H1 (cell line): ENCODE measurements at regions not wholly inside any gene's neighbourhood (a gene's known extent, or its start where the extent isn't known, plus 50 kb on each side); places are given as distances from the start of the nearest gene placed in this dataset.

Source experiments
- CTCF ChIA-PET: fragments of 300-600 bp; sonication (Branson Sonifier 250); formaldehyde crosslinking; loops from one replicate; lab custom pipeline; 2021; ENCODE audit not compliant: partially characterized antibody; lab: Charles Lee
- POLR2A ChIA-PET: fragments of 300-600 bp; sonication (Branson Sonifier 250); formaldehyde crosslinking; loops from one replicate; lab custom pipeline; 2021; ENCODE audit warnings: inconsistent platforms; ENCODE audit not compliant: partially characterized antibody; lab: Charles Lee
- DNase-seq, 2 experiments: peaks; one replicate each; pipeline versions ENCODE4 v3.0.0 to v3.0.0-alpha.2; 2010 to 2022; ENCODE audit warnings: low spot score in 2 of 2, low read depth in 1 of 2, mixed read lengths in 1 of 2
- FAIRE-seq: peaks from 2 replicates; lab custom pipeline; 2011; peaks lifted over from hg19 to GRCh38; lab: Jason Lieb, UNC
- H2AFZ ChIP-seq: 2 replicates; pipeline ENCODE4 v1.8.1; 2012; ENCODE audit warnings: low read length, inconsistent platforms
- H2AK5ac ChIP-seq: 2 replicates; pipeline ENCODE4 v1.6.1; 2013; ENCODE audit warnings: low read depth, low read length
- H2BK120ac ChIP-seq: replicated peaks from 2 replicates; pipeline ENCODE3; 2013; ENCODE audit warnings: low read depth, low read length, inconsistent platforms
- H2BK12ac ChIP-seq: 2 replicates; pipeline ENCODE4 v1.6.1; 2013; ENCODE audit warnings: low read depth, low read length
- H2BK15ac ChIP-seq: 2 replicates; pipeline ENCODE4 v1.6.1; 2013; ENCODE audit warnings: low read length
- H2BK20ac ChIP-seq: 2 replicates; pipeline ENCODE4 v1.6.1; 2013; ENCODE audit warnings: low read length
- H2BK5ac ChIP-seq: 2 replicates; pipeline ENCODE4 v1.6.1; 2013; ENCODE audit warnings: low read depth, low read length
- H3K14ac ChIP-seq: 2 replicates; pipeline ENCODE4 v1.6.1; 2013; ENCODE audit warnings: inconsistent platforms; ENCODE audit not compliant: insufficient read length
- H3K18ac ChIP-seq: 2 replicates; pipeline ENCODE4 v1.6.1; 2013; ENCODE audit warnings: low read length; ENCODE audit errors: extremely low read depth
- H3K23ac ChIP-seq: 2 replicates; pipeline ENCODE4 v1.6.1; 2013; ENCODE audit warnings: inconsistent platforms; ENCODE audit not compliant: insufficient read length
- H3K23me2 ChIP-seq: 2 replicates; pipeline ENCODE4 v1.6.1; 2013; ENCODE audit warnings: low read depth, low read length
- H3K27ac ChIP-seq: 2 replicates; pipeline ENCODE4 v1.6.1; 2011; ENCODE audit warnings: low read depth, low read length, inconsistent platforms
- H3K27me3 ChIP-seq, 4 experiments: replicated peaks in 1 of 4; 1 replicate in 1 of 4; 2 replicates in 3 of 4; pipeline versions ENCODE4 v1.6.1 to v1.8.1; 2011 to 2013; ENCODE audit warnings: low read length in 3 of 4, mild to moderate bottlenecking in 3 of 4, inconsistent platforms in 2 of 4, mixed read lengths in 2 of 4, moderate library complexity in 1 of 4; ENCODE audit not compliant: control insufficient read depth in 3 of 4, insufficient read depth in 3 of 4; ENCODE audit errors: extremely low read depth in 1 of 4
- H3K36me3 ChIP-seq, 4 experiments: 2 replicates each; pipeline versions ENCODE4 v1.6.1 to v1.8.1; 2011 to 2013; ENCODE audit warnings: mild to moderate bottlenecking in 4 of 4, low read length in 3 of 4, moderate library complexity in 2 of 4, control low read depth in 1 of 4, inconsistent platforms in 1 of 4; ENCODE audit not compliant: insufficient read depth in 4 of 4, control insufficient read depth in 2 of 4
- H3K4ac ChIP-seq: replicated peaks from 2 replicates; pipeline ENCODE3; 2013; ENCODE audit warnings: low read length, low read depth, mixed read lengths, inconsistent platforms; ENCODE audit not compliant: insufficient read length
- H3K4me1 ChIP-seq, 4 experiments: replicated peaks in 1 of 4; 1 replicate in 1 of 4; 2 replicates in 3 of 4; pipeline versions ENCODE4 v1.6.1 to v1.8.1; 2011 to 2013; ENCODE audit warnings: low read length in 3 of 4, inconsistent platforms in 2 of 4, mixed read lengths in 1 of 4; ENCODE audit not compliant: insufficient read depth in 4 of 4, control insufficient read depth in 3 of 4
- H3K4me2 ChIP-seq, 2 experiments: 2 replicates each; pipeline versions ENCODE4 v1.6.1 to v1.8.1; 2011 to 2013; ENCODE audit warnings: low read depth in 2 of 2, low read length in 2 of 2, control low read depth in 1 of 2, inconsistent platforms in 1 of 2, mild to moderate bottlenecking in 1 of 2; ENCODE audit not compliant: insufficient read depth in 1 of 2
- H3K4me3 ChIP-seq, 4 experiments: fragments of 200-600, 300-600 bp in 1 of 4; sonication (generic), shearing (Covaris generic), sonication (Bioruptor Twin) in 1 of 4; 2 replicates each; pipeline versions ENCODE4 v1.5.1 to v1.8.1; 2011 to 2016; ENCODE audit warnings: low read length in 4 of 4, low read depth in 3 of 4, control low read depth in 2 of 4, inconsistent platforms in 2 of 4, mild to moderate bottlenecking in 2 of 4, mixed read lengths in 1 of 4, moderate library complexity in 1 of 4; ENCODE audit not compliant: insufficient read depth in 2 of 4; ENCODE audit errors: extremely low read depth in 1 of 4
- H3K56ac ChIP-seq: replicated peaks from 2 replicates; pipeline ENCODE3; 2013; ENCODE audit warnings: low read depth, mild to moderate bottlenecking, mixed read lengths, low read length, inconsistent platforms; ENCODE audit not compliant: insufficient read length
- H3K79me1 ChIP-seq: 2 replicates; pipeline ENCODE4 v1.6.1; 2013; ENCODE audit warnings: low read depth, low read length, control low read depth
- H3K79me2 ChIP-seq, 2 experiments: 2 replicates each; pipeline versions ENCODE4 v1.6.1 to v1.8.1; 2012 to 2013; ENCODE audit warnings: low read length in 2 of 2, mild to moderate bottlenecking in 2 of 2, inconsistent platforms in 1 of 2; ENCODE audit not compliant: insufficient read depth in 2 of 2, control insufficient read depth in 1 of 2
- H3K9ac ChIP-seq, 4 experiments: replicated peaks in 1 of 4; 1 replicate in 1 of 4; 2 replicates in 3 of 4; pipeline versions ENCODE4 v1.6.1 to v1.8.1; 2011 to 2013; ENCODE audit warnings: low read depth in 3 of 4, low read length in 3 of 4, control low read depth in 2 of 4, mild to moderate bottlenecking in 2 of 4, moderate library complexity in 2 of 4, inconsistent platforms in 1 of 4; ENCODE audit errors: extremely low read depth in 1 of 4
- H3K9me3 ChIP-seq, 2 experiments: 2 replicates each; pipeline versions ENCODE4 v1.6.1 to v1.8.1; 2012 to 2013; ENCODE audit warnings: mild to moderate bottlenecking in 2 of 2, moderate library complexity in 2 of 2, control low read depth in 1 of 2, inconsistent platforms in 1 of 2, low read depth in 1 of 2, low read length in 1 of 2, mixed read lengths in 1 of 2; ENCODE audit not compliant: insufficient read depth in 2 of 2
- H4K20me1 ChIP-seq, 2 experiments: replicated peaks in 1 of 2; 2 replicates each; pipeline versions ENCODE3 to v1.8.1; 2011 to 2013; ENCODE audit warnings: inconsistent platforms in 2 of 2, low read length in 2 of 2, mild to moderate bottlenecking in 1 of 2; ENCODE audit not compliant: insufficient read depth in 2 of 2, control insufficient read depth in 1 of 2
- H4K5ac ChIP-seq: 2 replicates; pipeline ENCODE4 v1.6.1; 2013; ENCODE audit warnings: low read length, low read depth, mixed read lengths, inconsistent platforms; ENCODE audit not compliant: insufficient read length
- H4K8ac ChIP-seq: 2 replicates; pipeline ENCODE4 v1.8.0; 2013; ENCODE audit warnings: mild to moderate bottlenecking, moderate library complexity, low read length, inconsistent platforms; ENCODE audit not compliant: insufficient read depth; ENCODE audit errors: extremely low read depth
- H4K91ac ChIP-seq: replicated peaks from 2 replicates; pipeline ENCODE3; 2013; ENCODE audit warnings: low read length, mixed read lengths, inconsistent platforms; ENCODE audit not compliant: insufficient read length
- KDM1A ChIP-seq: fragments of 200-600, 300-600 bp; sonication (generic); IDR thresholded peaks from 2 replicates; pipeline ENCODE4 v1.7.1; 2016; ENCODE audit warnings: mild to moderate bottlenecking, low read length, borderline replicate concordance
- MAX ChIP-seq: IDR thresholded peaks from 2 replicates; pipeline ENCODE4 v1.6.1; 2012; ENCODE audit warnings: inconsistent platforms
- WGBS, 2 experiments: shearing (Covaris generic) in 1 of 2; methylation state at CpG; one replicate each; pipeline versions ENCODE4 v1.1.6 to v1.1.7; 2013 to 2015; ENCODE audit warnings: low lambda C conversion rate in 2 of 2, mixed read lengths in 2 of 2, inconsistent platforms in 1 of 2, low coverage in 1 of 2, missing lambda C conversion rate in 1 of 2; ENCODE audit not compliant: insufficient replicate concordance in 2 of 2, insufficient coverage in 1 of 2, insufficient read length in 1 of 2; ENCODE audit errors: extremely low coverage in 1 of 2, missing lambda C conversion rate in 1 of 2; 5-methylcytosine and 5-hydroxymethylcytosine counted together

DNA sequence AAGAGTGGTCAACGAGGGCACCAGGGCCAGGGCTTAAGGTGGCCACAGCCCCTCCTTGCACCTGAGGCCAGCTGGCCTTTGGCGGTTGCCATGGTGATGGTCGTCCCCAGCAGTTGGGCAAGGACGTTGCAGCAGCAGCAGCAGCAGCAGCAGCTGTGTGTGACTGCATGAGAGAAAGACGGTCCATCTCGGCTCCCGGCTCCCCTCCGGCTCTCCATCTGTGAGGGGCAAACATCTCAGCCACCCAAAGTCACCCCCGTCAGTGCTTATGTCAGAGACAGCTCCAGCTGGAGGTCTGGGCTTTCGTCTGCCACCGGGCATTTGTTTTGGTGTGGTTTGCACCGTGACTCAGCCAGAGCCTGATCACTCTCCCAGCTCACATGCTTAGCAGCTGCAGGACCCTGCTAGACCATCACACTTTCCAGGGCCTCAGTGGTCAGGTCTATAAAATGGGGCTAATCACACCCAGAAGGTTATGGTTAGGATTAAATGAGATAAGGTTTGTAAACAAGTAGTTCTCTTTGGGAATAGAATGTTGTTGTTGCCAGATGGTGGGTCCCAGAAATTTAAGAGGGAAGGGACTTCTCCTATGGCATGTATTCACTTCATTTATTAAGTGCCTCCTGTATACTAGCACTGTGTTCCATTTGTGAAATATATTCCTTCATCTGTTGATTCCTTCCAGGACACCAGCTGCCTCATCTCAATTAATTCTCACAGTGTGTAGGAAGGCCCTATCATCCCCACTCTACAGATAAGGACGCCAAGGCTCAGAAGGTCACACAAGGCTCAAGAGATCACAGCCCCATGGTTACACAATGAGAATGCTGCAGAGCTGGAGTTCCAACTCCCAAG lies 212.6 kb upstream of the LHX5 start:
- Histone ChIP-seq H3K4me3 (no peak overlapping the region), H3K23me2 (no peaks in the 10 kb centered on the region), H3K18ac (no peak overlapping the region), H3K4me1 (peaks cover 0 to 8% (median 0%) of the 10 kb centered on the region in 4 experiments; a peak in 1 of 7 replicates), H4K91ac (no peak overlapping the region), H4K5ac (no peak overlapping the region), H3K27ac (no peak overlapping the region), H3K9ac (no peak overlapping the region), H2AK5ac (no peak overlapping the region), H2BK20ac (no peak overlapping the region), H2BK15ac (no peak overlapping the region), H3K79me2 (no peaks in the 10 kb centered on the region), H2BK12ac (no peak overlapping the region), H3K9me3 (no peaks in the 10 kb centered on the region), H2BK5ac (no peak overlapping the region), H3K36me3 (no peaks in the 10 kb centered on the region), H2AFZ (no peak overlapping the region), H3K4ac (no peak overlapping the region), H3K56ac (no peak overlapping the region), H4K8ac (no peak overlapping the region), H3K14ac (no peak overlapping the region), H4K20me1 (no peaks in the 10 kb centered on the region), H3K79me1 (no peaks in the 10 kb centered on the region), H2BK120ac (no peak overlapping the region), H3K23ac (no peak overlapping the region), H3K4me2 (no peak overlapping the region), H3K27me3 (no peaks in the 10 kb centered on the region; a peak in 1 of 7 replicates)
- FAIRE-seq (no peak), DNase-seq (no peak)
- POLR2A ChIA-PET: no interaction called here
- WGBS, 2 experiments: 82% methylated on average over 10 of the region's 13 CpGs; no CpG with 5 or more reads in 1 of the 2 experiments
- TF ChIP-seq MAX: no peak
- TF ChIP-seq KDM1A: peak; percentile 85
- CTCF ChIA-PET: interaction anchor here (0.6 to 1.6 kb wide), 8 partner anchors 12 to 192 kb away, joined by 3 read pairs; no protein-coding TSS in a partner anchor
